ENCODE measurements at regions not wholly inside any gene's neighbourhood (a gene's known extent, or its start where the extent isn't known, plus 50 kb on each side); places are given as distances from the start of the nearest gene placed in this dataset.

DNA sequence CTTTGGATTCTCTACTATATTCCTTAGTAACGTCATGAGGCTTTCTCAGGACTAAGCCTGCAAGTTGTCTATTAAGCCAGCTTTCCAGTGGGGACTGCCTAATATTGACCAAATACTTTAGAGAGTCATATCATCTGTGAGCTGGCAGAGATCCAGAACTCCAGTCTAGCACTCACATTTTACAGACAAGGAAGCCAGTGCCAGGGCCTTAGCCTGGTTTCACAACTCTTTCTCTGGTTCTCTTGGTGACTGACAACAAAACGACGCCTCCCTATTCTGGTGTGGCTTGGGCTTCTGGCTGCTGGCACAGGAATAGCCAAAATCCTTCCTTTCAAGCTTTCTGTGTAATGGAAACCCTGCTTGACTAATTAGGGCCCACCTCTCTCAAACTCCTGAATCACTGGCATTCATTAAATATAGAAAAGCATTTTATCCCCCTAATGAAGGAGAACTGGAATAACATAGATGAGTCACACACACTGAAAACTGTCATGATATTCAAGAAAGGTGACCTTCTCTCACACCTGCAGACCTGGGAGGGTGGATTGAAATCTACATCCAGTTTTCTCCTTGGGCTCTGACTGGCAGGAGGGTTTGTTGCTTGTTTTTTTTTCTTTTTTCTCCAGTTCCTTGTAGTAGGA lies 75.2 kb upstream of the UBL3 start:
- Histone ChIP-seq H3K36me3 (ENCODE audit: control insufficient read depth, insufficient read depth, low read length) (no peaks in the 10 kb centered on the region), H3K27ac (ENCODE audit: low read depth, low read length) (peak overlapping the region; percentile 75), H3K4me3 (ENCODE audit: low read length) (no peak overlapping the region), H3K9ac (ENCODE audit: low read length) (no peak overlapping the region), H3K27me3 (ENCODE audit: control insufficient read depth, insufficient read depth, low read length) (no peaks in the 10 kb centered on the region), H3K4me1 (ENCODE audit: control insufficient read depth, insufficient read depth, low read length) (peaks cover 18% of the 10 kb centered on the region)

DNA sequence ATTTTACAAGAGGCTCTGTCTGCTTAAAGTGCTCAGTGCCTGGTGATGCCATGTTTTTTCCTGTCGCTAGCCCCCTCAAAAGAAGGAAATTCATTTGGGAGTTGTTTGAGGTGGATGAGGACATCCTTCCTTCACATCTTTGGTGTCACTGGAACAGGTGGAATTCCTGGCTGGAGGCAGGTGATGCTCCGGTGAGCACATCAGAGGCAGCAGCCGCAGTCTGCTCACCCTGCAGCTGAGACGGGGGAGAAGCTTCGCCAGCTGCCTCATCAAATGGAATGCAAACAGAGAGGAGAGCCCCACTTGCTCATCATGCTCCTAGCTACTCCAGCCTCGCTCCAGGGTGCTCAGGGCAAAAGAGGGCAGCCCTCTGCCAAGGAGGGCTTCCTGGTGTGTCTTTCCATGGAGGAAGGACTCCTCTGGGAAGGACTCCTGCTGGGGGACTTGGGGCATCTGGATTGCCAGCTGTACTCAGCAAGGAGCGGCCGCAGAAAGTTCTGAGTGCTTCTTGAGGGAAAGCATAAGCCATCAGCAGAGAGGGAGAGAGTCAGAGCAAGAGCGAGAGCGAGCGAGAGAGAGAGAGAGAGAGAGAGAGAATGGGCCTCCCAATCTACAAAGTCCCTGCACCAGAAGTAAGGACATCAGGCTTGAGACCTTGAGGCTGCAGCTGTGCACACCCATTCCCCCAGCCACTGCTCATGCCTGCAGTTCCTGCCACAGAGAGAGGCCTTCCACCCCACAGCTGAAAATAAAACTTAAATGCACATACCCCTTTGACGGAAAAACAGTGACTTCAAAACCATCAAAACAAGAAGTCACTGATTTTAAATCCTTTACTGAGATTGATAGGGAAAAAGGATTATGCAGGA lies 74.3 kb upstream of the UBL3 start:
- peak overlapping the region; percentile 75 for H3K27ac ChIP-seq (ENCODE audit: low read depth, low read length)
- peaks cover 18% of the 10 kb centered on the region for H3K4me1 ChIP-seq (ENCODE audit: control insufficient read depth, insufficient read depth, low read length)
- peak overlapping the region; percentile 33 for H3K4me3 ChIP-seq (ENCODE audit: low read length)
- H3K27me3 ChIP-seq (ENCODE audit: control insufficient read depth, insufficient read depth, low read length): no peaks in the 10 kb centered on the region
- H3K9ac ChIP-seq (ENCODE audit: low read length): no peak overlapping the region
- no peaks in the 10 kb centered on the region for H3K36me3 ChIP-seq (ENCODE audit: control insufficient read depth, insufficient read depth, low read length)

GRCh38 chr13:29923554-29924481 lies 73.4 kb upstream of the UBL3 start:
- Histone ChIP-seq H3K9ac (ENCODE audit: low read length) (no peak overlapping the region), H3K27me3 (ENCODE audit: control insufficient read depth, insufficient read depth, low read length) (no peaks in the 10 kb centered on the region), H3K4me3 (ENCODE audit: low read length) (peak overlapping the region; percentile 33), H3K27ac (ENCODE audit: low read depth, low read length) (peak overlapping the region; percentile 75), H3K4me1 (ENCODE audit: control insufficient read depth, insufficient read depth, low read length) (peaks cover 18% of the 10 kb centered on the region), H3K36me3 (ENCODE audit: control insufficient read depth, insufficient read depth, low read length) (no peaks in the 10 kb centered on the region)

- H3K27ac ChIP-seq (ENCODE audit: low read depth, low read length): peak overlapping the region; percentile 75
- H3K4me1 ChIP-seq (ENCODE audit: control insufficient read depth, insufficient read depth, low read length): peaks cover 18% of the 10 kb centered on the region
- no peak overlapping the region for H3K9ac ChIP-seq (ENCODE audit: low read length)
- H3K36me3 ChIP-seq (ENCODE audit: control insufficient read depth, insufficient read depth, low read length): no peaks in the 10 kb centered on the region
- H3K27me3 ChIP-seq (ENCODE audit: control insufficient read depth, insufficient read depth, low read length): no peaks in the 10 kb centered on the region
- no peak overlapping the region for H3K4me3 ChIP-seq (ENCODE audit: low read length)
These were observed 72.5 kb upstream of the UBL3 start for GRCh38 chr13:29922896-29923295.

DNA sequence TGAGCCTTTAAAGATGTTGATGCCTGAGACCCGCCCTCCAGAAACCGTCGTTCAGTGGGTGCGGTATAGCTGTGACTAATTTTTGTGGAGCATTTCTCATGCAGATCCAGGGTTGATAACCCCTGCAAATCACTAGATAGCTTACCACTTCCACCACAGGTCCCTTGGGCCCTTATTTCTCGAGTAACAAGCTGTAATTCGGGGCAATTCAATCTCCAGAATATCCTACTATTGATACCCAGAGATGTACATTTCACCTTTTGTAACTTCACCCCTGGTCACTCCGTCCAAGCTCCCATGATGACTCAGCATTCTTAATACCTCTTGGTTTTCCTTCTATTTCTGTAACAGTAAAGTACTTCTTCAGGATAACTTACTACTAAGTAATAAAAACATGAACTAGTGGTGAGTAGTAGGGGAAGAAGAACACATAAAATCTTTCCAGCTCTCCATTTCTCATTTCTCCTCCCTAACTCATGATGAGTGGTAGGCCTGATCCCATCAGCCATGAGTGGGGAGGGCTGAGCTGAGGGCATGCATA lies 71.9 kb upstream of the UBL3 start:
- Histone ChIP-seq H3K27ac (ENCODE audit: low read depth, low read length) (no peak overlapping the region), H3K4me3 (ENCODE audit: low read length) (no peak overlapping the region), H3K36me3 (ENCODE audit: control insufficient read depth, insufficient read depth, low read length) (no peaks in the 10 kb centered on the region), H3K27me3 (ENCODE audit: control insufficient read depth, insufficient read depth, low read length) (no peaks in the 10 kb centered on the region), H3K9ac (ENCODE audit: low read length) (no peak overlapping the region), H3K4me1 (ENCODE audit: control insufficient read depth, insufficient read depth, low read length) (peaks cover 18% of the 10 kb centered on the region)

GRCh38 chr13:29921542-29921941 lies 71.1 kb upstream of the UBL3 start:
- no peak overlapping the region for H3K9ac ChIP-seq (ENCODE audit: low read length)
- H3K27ac ChIP-seq (ENCODE audit: low read depth, low read length): no peak overlapping the region

GRCh38 chr13:29920025-29920643 lies 69.7 kb upstream of the UBL3 start:
- no peaks in the 10 kb centered on the region for H3K36me3 ChIP-seq (ENCODE audit: control insufficient read depth, insufficient read depth, low read length)
- H3K27ac ChIP-seq (ENCODE audit: low read depth, low read length): no peak overlapping the region
- no peak overlapping the region for H3K9ac ChIP-seq (ENCODE audit: low read length)
- peaks cover 18% of the 10 kb centered on the region for H3K4me1 ChIP-seq (ENCODE audit: control insufficient read depth, insufficient read depth, low read length)
- no peaks in the 10 kb centered on the region for H3K27me3 ChIP-seq (ENCODE audit: control insufficient read depth, insufficient read depth, low read length)
- no peak overlapping the region for H3K4me3 ChIP-seq (ENCODE audit: low read length)

More at GRCh38 chr13:29921542-29921941, 71.1 kb upstream of the UBL3 start:
- no peaks in the 10 kb centered on the region for H3K36me3 ChIP-seq (ENCODE audit: control insufficient read depth, insufficient read depth, low read length)
- H3K4me3 ChIP-seq (ENCODE audit: low read length): no peak overlapping the region
- peaks cover 18% of the 10 kb centered on the region for H3K4me1 ChIP-seq (ENCODE audit: control insufficient read depth, insufficient read depth, low read length)
- no peaks in the 10 kb centered on the region for H3K27me3 ChIP-seq (ENCODE audit: control insufficient read depth, insufficient read depth, low read length)

GRCh38 chr13:29918845-29919244 lies 68.4 kb upstream of the UBL3 start:
- Histone ChIP-seq H3K27ac (ENCODE audit: low read depth, low read length) (no peak overlapping the region), H3K36me3 (ENCODE audit: control insufficient read depth, insufficient read depth, low read length) (no peaks in the 10 kb centered on the region), H3K27me3 (ENCODE audit: control insufficient read depth, insufficient read depth, low read length) (no peaks in the 10 kb centered on the region), H3K4me1 (ENCODE audit: control insufficient read depth, insufficient read depth, low read length) (peaks cover 9% of the 10 kb centered on the region), H3K4me3 (ENCODE audit: low read length) (no peak overlapping the region), H3K9ac (ENCODE audit: low read length) (no peak overlapping the region)

- Histone ChIP-seq H3K9ac (ENCODE audit: low read length) (no peak overlapping the region), H3K27me3 (ENCODE audit: control insufficient read depth, insufficient read depth, low read length) (no peaks in the 10 kb centered on the region), H3K27ac (ENCODE audit: low read depth, low read length) (no peak overlapping the region), H3K4me1 (ENCODE audit: control insufficient read depth, insufficient read depth, low read length) (no peaks in the 10 kb centered on the region), H3K36me3 (ENCODE audit: control insufficient read depth, insufficient read depth, low read length) (no peaks in the 10 kb centered on the region), H3K4me3 (ENCODE audit: low read length) (no peak overlapping the region)
These were observed 67.2 kb upstream of the UBL3 start for GRCh38 chr13:29917650-29918049.

GRCh38 chr13:29914581-29914980 lies 64.2 kb upstream of the UBL3 start:
- Histone ChIP-seq H3K27ac (ENCODE audit: low read depth, low read length) (no peak overlapping the region), H3K27me3 (ENCODE audit: control insufficient read depth, insufficient read depth, low read length) (no peaks in the 10 kb centered on the region), H3K36me3 (ENCODE audit: control insufficient read depth, insufficient read depth, low read length) (no peaks in the 10 kb centered on the region), H3K4me3 (ENCODE audit: low read length) (no peak overlapping the region), H3K4me1 (ENCODE audit: control insufficient read depth, insufficient read depth, low read length) (no peaks in the 10 kb centered on the region), H3K9ac (ENCODE audit: low read length) (no peak overlapping the region)

DNA sequence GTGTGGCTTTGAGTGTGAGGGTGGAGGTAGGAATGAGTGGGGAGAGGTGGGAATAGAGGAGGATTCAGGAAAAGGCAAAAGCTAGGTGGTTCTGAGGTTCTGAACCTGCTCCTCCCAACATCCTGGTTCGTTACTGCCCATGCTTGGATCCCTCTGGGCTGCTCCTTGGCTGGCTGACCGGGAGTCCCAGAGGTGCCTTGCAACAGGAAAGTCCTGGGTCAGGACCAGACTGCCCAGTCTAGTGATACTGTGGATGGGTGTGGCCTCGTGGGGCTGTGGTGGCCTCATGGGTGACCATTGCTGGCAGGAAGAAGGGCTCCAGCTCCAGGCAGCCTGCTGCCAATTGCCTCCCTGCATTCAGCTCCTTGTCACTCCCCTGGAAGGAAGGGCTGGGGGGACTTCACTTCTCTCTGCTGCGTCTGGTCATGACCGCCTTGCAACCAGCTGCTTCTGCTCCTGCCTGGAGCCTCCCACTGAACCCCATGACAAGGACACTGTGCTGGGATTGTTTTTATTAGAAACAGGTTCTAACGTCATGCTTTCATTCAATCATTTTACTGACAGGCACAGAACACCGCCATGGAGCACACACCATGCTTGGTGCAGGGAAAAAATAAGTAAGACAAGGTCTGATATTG lies 61.5 kb upstream of the UBL3 start:
- no peak overlapping the region for H3K4me3 ChIP-seq (ENCODE audit: low read length)
- H3K27me3 ChIP-seq (ENCODE audit: control insufficient read depth, insufficient read depth, low read length): no peaks in the 10 kb centered on the region
- H3K9ac ChIP-seq (ENCODE audit: low read length): no peak overlapping the region
- H3K4me1 ChIP-seq (ENCODE audit: control insufficient read depth, insufficient read depth, low read length): no peaks in the 10 kb centered on the region
- no peaks in the 10 kb centered on the region for H3K36me3 ChIP-seq (ENCODE audit: control insufficient read depth, insufficient read depth, low read length)
- H3K27ac ChIP-seq (ENCODE audit: low read depth, low read length): no peak overlapping the region

Data from rectal smooth muscle tissue (tissue), 1 donor.